NCI-H2081 (cell line): ENCODE measurements at regions not wholly inside any gene's neighbourhood (a gene's known extent, or its start where the extent isn't known, plus 50 kb on each side); places are given as distances from the start of the nearest gene placed in this dataset.

Experiments used
- DNase-seq, 2 experiments: peaks; one replicate each; lab custom pipeline; 2025; lab: John Stamatoyannopoulos, UW

DNA sequence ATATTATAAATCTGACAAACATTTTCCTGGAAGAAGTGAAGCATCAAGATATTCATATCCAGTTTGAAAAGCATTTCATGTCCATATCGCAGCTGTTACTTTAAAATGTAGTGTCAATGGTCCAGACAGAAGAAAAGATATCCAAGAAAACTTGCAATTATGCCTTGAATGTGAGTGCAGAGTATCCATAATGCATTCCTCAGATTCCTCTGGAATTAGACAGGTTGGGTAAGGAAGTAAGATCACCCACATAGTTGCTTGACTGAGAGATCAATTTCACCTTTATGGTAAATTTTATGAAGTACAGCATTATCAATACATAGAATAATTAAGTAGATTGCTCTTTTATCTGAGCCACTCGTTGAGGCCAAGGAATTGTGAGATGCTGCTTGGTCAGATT, 327.0 kb upstream of the SLITRK5 start:
- DNase-seq, result no peak

- no peak for DNase-seq
Measured at GRCh38 chr13:87355451-87355850, 315.7 kb upstream of the SLITRK5 start.

DNA sequence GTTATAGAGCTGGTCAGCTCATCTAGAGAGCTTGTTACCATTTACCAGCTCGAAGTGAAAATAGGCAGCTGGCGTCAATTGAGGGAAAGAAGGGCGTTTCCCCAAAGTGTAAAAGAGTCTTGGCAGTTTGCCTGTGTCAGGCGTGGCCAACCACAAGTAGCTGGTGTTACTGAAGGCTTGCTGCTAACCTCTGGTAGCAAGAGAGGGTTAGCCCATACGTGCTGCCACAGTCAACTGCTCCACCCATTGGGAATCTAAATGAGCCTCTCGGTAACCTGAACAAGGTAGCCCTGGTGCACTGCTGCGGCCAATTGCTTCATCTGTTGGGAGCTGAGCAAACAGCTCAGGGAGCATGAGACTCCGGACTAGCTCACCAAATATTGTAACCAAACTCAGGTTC, 314.9 kb upstream of the SLITRK5 start:
- peak in 1 of 2 experiments; percentile 3 for DNase-seq

GRCh38 chr13:87358319-87358718, 312.9 kb upstream of the SLITRK5 start:
- no peak for DNase-seq

DNA sequence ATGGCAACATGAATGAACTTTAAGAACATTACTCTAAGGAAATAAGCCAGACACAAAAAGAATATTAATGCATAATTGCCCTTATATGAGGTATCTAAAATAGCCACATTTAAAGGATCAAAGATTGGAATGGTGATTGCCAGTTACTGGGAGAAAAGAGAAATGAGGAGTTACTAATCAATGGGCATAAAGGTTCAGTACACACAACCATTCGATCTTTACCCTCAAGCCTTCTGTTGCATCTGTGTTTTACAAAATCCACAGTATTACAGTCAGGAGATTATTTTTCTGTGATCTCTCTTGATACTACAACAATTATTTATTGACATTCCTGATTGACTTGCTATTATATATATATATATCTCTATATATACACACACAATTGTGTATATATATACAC, 310.0 kb upstream of the SLITRK5 start:
- no peak for DNase-seq

DNA sequence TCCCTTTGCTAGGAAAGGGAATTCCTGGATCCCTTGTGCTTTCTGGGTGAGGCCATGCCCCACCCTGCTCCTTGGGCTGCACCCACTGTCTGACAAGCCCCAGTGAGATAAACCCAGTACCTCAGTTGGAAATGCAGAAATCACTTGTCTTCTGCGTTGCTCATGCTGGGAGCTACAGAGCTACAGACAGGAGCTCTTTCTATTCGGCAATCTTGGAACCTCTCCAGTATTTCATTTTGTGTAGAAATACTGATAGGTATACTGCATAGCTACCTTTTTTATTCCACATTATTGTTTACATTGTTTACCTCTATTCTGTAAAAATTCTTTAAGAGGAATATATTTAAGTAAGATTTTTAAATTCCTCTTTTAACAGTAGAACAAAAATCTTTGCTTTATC, 302.5 kb upstream of the SLITRK5 start:
- no peak for DNase-seq

GRCh38 chr13:87376081-87376480, 295.1 kb upstream of the SLITRK5 start:
- no peak for DNase-seq

- no peak for DNase-seq
Measured at GRCh38 chr13:87384099-87384498, 287.1 kb upstream of the SLITRK5 start.

DNA sequence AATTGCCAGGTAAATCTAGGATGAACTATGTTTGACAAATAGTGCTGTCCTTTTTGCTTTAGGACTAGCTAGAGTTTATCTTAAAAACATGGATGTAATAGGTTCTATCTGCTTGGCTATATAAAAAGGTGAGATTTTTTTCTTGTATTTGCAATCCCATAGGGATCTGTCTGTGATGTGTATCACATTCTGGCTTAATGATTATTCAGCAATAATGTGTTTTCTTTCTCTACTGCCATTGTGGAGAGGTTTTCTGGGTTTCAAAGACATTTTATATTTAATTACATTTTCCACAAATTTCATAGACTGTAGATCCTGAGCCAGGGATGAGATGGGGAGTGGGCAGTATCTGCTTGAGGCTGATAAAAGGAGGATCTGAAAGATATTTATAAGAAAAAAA, 277.8 kb upstream of the SLITRK5 start:
- no peak for DNase-seq

- DNase-seq, result no peak
Measured at GRCh38 chr13:87398047-87398446, 273.1 kb upstream of the SLITRK5 start.

GRCh38 chr13:87403748-87404432, 267.3 kb upstream of the SLITRK5 start:
- no peak for DNase-seq

DNA sequence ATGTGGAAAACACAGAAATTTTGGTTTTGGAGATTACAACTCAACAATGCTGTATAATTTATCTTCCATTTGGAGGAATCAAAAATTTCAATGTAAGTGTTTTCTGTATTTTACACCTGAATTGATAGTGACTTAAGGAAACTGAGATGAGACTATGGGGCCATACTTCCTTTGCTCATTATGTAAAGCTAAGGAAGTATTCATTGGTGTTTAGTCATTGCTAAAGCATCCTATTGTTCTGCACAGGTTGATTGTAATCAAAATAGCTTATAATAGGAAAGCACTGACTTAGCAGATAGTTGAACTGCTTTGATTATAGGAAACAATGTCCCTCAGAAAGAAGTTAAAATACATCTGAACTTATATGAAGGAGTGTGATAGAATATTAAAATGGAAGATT, 244.4 kb upstream of the SLITRK5 start:
- DNase-seq, result no peak

- peak; percentile 2 to 70 for DNase-seq
Measured at GRCh38 chr13:87444135-87444534, 227.0 kb upstream of the SLITRK5 start.

DNA sequence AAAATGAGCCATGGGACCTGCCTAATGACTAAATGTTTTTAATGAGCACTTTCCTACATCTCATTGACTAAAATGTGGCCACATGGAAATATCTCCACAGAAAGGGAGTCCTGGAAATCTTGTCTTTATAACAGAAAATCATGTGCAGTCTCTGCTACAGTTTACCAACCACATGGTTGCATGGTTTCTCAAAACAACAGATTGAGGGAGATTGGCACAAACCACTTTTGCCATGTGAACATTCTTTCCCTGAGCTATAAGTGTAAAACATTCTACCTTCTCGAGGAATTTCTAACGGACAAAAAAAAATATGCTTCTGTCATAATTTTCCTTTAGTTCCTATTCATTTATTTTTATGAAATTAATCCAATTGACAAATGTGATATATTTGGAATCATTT, 218.9 kb upstream of the SLITRK5 start:
- DNase-seq, result no peak

GRCh38 chr13:87453244-87453643, 217.9 kb upstream of the SLITRK5 start:
- DNase-seq, result no peak

- DNase-seq, result no peak
Measured at GRCh38 chr13:87459419-87459818, 211.8 kb upstream of the SLITRK5 start.

- no peak for DNase-seq
Measured at GRCh38 chr13:87497426-87497825, 173.7 kb upstream of the SLITRK5 start.

- DNase-seq, result no peak
Measured at GRCh38 chr13:87498681-87499080, 172.5 kb upstream of the SLITRK5 start.

GRCh38 chr13:87524775-87525174, 146.4 kb upstream of the SLITRK5 start:
- DNase-seq, result no peak

- DNase-seq, result no peak
Measured at GRCh38 chr13:87533776-87534175, 137.4 kb upstream of the SLITRK5 start.

DNA sequence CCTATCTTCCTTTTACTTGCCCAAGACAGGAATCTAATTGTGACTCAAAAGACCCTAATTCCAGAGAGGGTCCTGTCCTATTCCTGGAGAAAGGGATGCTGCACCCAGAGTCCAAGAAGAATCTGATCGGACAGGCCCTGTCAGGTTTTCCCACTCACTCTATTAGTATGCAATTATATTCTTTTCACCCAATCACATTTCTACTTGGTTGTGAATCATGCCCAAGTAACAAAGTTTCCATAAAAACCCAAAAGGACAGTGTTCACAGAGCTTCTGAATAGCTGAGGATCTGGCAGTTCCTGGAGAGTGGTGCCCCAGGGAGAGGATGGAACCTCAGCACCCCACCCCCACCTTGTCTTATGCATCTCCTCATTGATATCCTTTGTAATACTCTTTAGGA, 135.3 kb upstream of the SLITRK5 start:
- no peak for DNase-seq

- no peak for DNase-seq
Measured at GRCh38 chr13:87536499-87536898, 134.7 kb upstream of the SLITRK5 start.

DNA sequence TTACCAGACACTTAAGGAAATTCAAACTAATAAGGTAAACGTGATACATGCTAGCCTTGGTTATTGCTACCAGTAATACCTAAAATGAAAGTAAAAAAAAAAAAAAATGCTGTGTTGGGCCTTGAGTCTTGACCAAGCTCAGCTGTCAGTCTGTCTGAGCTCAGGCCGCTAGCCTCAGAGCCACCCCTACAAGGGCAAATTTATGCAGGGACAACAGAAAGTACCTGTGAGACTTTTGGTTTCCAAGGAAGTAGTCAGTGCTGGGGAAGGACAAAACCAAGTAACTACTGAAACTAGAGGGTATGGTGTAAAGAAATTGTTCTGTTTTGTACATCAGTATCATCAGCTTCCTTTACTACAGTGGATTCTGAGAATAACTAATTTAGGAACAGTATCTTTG, 134.3 kb upstream of the SLITRK5 start:
- no peak for DNase-seq

DNA sequence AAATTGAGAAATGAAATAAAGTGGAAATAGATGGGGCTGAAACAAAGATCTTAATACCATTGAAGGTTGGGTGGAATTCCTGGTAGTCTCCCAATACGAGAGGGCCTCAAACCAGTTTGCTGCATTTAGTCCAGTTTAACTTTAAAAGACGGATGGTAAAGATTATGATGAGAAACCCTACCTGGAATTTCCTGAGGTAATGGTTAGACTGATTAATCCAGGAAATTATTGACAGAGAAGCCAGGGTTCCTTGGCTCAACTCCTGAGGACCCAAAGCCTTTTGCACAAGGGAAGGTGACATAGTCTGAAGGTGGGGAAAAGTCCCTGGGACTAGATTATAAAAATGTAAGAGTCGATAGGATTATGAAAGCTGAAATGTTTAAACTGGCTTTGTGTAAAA, 133.2 kb upstream of the SLITRK5 start:
- DNase-seq, result no peak
